Stimulated activated CD4-positive, alpha-beta T cell treated with anti-CD3 and anti-CD28 coated beads, Interleukin-1b, Interleukin-23, amount 100 ng/mL, for 4 hours (primary cell): ENCODE measurements at regions not wholly inside any gene's neighbourhood (a gene's known extent, or its start where the extent isn't known, plus 50 kb on each side); places are given as distances from the start of the nearest gene placed in this dataset.

Source experiments
- DNase-seq, 2 donors: peaks; one replicate each; pipeline ENCODE4 v3.0.0-alpha.2; 2020; ENCODE audit warnings: low read depth in 2 of 2

GRCh38 chr1:82893712-82894470, 1093.2 kb downstream of the ADGRL2 start:
- no peak for DNase-seq

GRCh38 chr1:82880506-82880905, 1079.8 kb downstream of the ADGRL2 start:
- DNase-seq, result no peak

- DNase-seq, result no peak
Measured at GRCh38 chr1:82879701-82880305, 1079.1 kb downstream of the ADGRL2 start.

- no peak for DNase-seq
Measured at GRCh38 chr1:82875170-82875569, 1074.4 kb downstream of the ADGRL2 start.

GRCh38 chr1:82874041-82874440, 1073.3 kb downstream of the ADGRL2 start:
- no peak for DNase-seq

GRCh38 chr1:82870332-82870731, 1069.6 kb downstream of the ADGRL2 start:
- no peak for DNase-seq

- no peak for DNase-seq
Measured at GRCh38 chr1:82867781-82868180, 1067.0 kb downstream of the ADGRL2 start.

GRCh38 chr1:82861749-82862148, 1061.0 kb downstream of the ADGRL2 start:
- no peak for DNase-seq

- DNase-seq, result no peak
Measured at GRCh38 chr1:82858031-82858430, 1057.3 kb downstream of the ADGRL2 start.

- DNase-seq, result no peak
Measured at GRCh38 chr1:82849460-82849859, 1048.7 kb downstream of the ADGRL2 start.

- no peak for DNase-seq
Measured at GRCh38 chr1:82848043-82848442, 1047.3 kb downstream of the ADGRL2 start.

GRCh38 chr1:82845866-82846265, 1045.1 kb downstream of the ADGRL2 start:
- DNase-seq, result no peak

- no peak for DNase-seq
Measured at GRCh38 chr1:82844911-82845827, 1044.4 kb downstream of the ADGRL2 start.

GRCh38 chr1:82844447-82844846, 1043.7 kb downstream of the ADGRL2 start:
- DNase-seq, result no peak

- DNase-seq, result no peak
Measured at GRCh38 chr1:82843876-82844275, 1043.1 kb downstream of the ADGRL2 start.

- DNase-seq, result no peak
Measured at GRCh38 chr1:82840192-82840591, 1039.5 kb downstream of the ADGRL2 start.

GRCh38 chr1:82837766-82838465, 1037.2 kb downstream of the ADGRL2 start:
- DNase-seq, result no peak

- no peak for DNase-seq
Measured at GRCh38 chr1:82836973-82837680, 1036.4 kb downstream of the ADGRL2 start.

- no peak for DNase-seq
Measured at GRCh38 chr1:82836213-82836972, 1035.7 kb downstream of the ADGRL2 start.

GRCh38 chr1:82830690-82831380, 1030.1 kb downstream of the ADGRL2 start:
- no peak for DNase-seq
